HepG2 (cell line): ENCODE measurements at regions not wholly inside any gene's neighbourhood (a gene's known extent, or its start where the extent isn't known, plus 50 kb on each side); places are given as distances from the start of the nearest gene placed in this dataset.
A peak's percentile ranks its signal among the peaks of the same experiment; 100 is the strongest.

Experiments
- ATAC-seq: fragments of 200-7000 bp; cut with Tn5 transposase; 3 replicates; pipeline ENCODE4 v1.9.1; 2020; ENCODE audit warnings: mild to moderate bottlenecking, moderate library complexity
- BruUV-seq: library from RNA; stranded (reverse); fragments of 400-500 nt; replicated peaks from 2 replicates; lab custom pipeline; 2021; lab: Mats Ljungman, UMichigan
- CTCF ChIA-PET: fragments of 300-600 bp; formaldehyde crosslinking; extraction: SDS; loops from one replicate; lab custom pipeline; 2021; ENCODE audit warnings: low total read pairs, inconsistent platforms, low intra/inter-chr PET ratio; lab: Yijun Ruan, JAX
- POLR2A ChIA-PET: fragments of 350-600 bp; sonication (Branson Sonifier 250); formaldehyde crosslinking; loops from one replicate; lab custom pipeline; 2020; ENCODE audit warnings: antibody characterized with exemption, inconsistent platforms; lab: Yijun Ruan, JAX
- DNase-seq: peaks from one replicate; pipeline ENCODE4 v3.0.0-alpha.2; 2015; ENCODE audit warnings: low spot score
- FAIRE-seq: peaks from 3 replicates; lab custom pipeline; 2011; peaks lifted over from hg19 to GRCh38; lab: Jason Lieb, UNC
- H2AFZ ChIP-seq: one replicate; pipeline ENCODE4 v1.6.1; 2011; ENCODE audit warnings: low read length, inconsistent platforms
- H3K27ac ChIP-seq: fragments of 300-600 bp; 3 replicates; pipeline ENCODE4 v1.8.0; 2011; ENCODE audit warnings: mixed run types, mild to moderate bottlenecking, mixed read lengths, low read length, inconsistent platforms; ENCODE audit not compliant: insufficient read depth; ENCODE audit errors: extremely low read length
- H3K27me3 ChIP-seq, 2 experiments: fragments of 200-600 bp in 1 of 2; 2 replicates in 1 of 2; 3 replicates in 1 of 2; pipeline versions ENCODE4 v1.6.0 to v1.8.0; 2011; ENCODE audit warnings: low read length in 2 of 2, mild to moderate bottlenecking in 2 of 2, moderate library complexity in 2 of 2, inconsistent platforms in 1 of 2; ENCODE audit not compliant: insufficient read depth in 2 of 2, control insufficient read depth in 1 of 2
- H3K36me3 ChIP-seq, 2 experiments: fragments of 200-600 bp in 1 of 2; replicated peaks in 1 of 2; 2 replicates in 1 of 2; 3 replicates in 1 of 2; pipeline versions ENCODE4 v1.5.1 to v1.8.0; 2011; ENCODE audit warnings: low read length in 2 of 2, inconsistent platforms in 1 of 2; ENCODE audit not compliant: insufficient read depth in 2 of 2, control insufficient read depth in 1 of 2
- H3K4me1 ChIP-seq: 2 replicates; pipeline ENCODE4 v1.5.1; 2012; ENCODE audit warnings: low read length, inconsistent platforms; ENCODE audit not compliant: insufficient read depth
- H3K4me2 ChIP-seq: 2 replicates; pipeline ENCODE4 v1.6.0; 2011; ENCODE audit warnings: low read depth, low read length, inconsistent platforms
- H3K4me3 ChIP-seq, 3 experiments: fragments of 200-600 bp in 1 of 3; sonication (generic), shearing (Covaris generic) in 1 of 3; replicated peaks in 1 of 3; 2 replicates each; pipeline ENCODE4 v1.5.1; 2011 to 2016; ENCODE audit warnings: low read length in 3 of 3, inconsistent platforms in 2 of 3, low read depth in 2 of 3, mild to moderate bottlenecking in 2 of 3, control low read depth in 1 of 3, mixed read lengths in 1 of 3; ENCODE audit not compliant: insufficient read depth in 1 of 3
- H3K79me2 ChIP-seq: one replicate; pipeline ENCODE4 v1.6.1; 2011; ENCODE audit warnings: low read length, inconsistent platforms; ENCODE audit not compliant: insufficient read depth
- H3K9ac ChIP-seq: 2 replicates; pipeline ENCODE4 v1.6.0; 2011; ENCODE audit warnings: mild to moderate bottlenecking, low read depth, low read length, inconsistent platforms; ENCODE audit not compliant: insufficient read depth
- H3K9me3 ChIP-seq: 2 replicates; pipeline ENCODE4 v1.5.1; 2012; ENCODE audit warnings: mild to moderate bottlenecking, low read length
- H4K20me1 ChIP-seq: 2 replicates; pipeline ENCODE4 v1.6.0; 2011; ENCODE audit warnings: inconsistent platforms, mild to moderate bottlenecking, low read length, moderate library complexity; ENCODE audit not compliant: insufficient read depth
- GATA4 ChIP-seq: sonication (generic); IDR thresholded peaks from 2 replicates; pipeline ENCODE4 v1.6.1; 2016; ENCODE audit warnings: antibody characterized with exemption, low read depth, borderline replicate concordance
- HDAC1 ChIP-seq: sonication (generic); formaldehyde crosslinking; IDR thresholded peaks from 2 replicates; pipeline ENCODE4 v1.5.1; 2020; ENCODE audit warnings: mild to moderate bottlenecking, missing genetic modification reagents
- HHEX ChIP-seq: IDR thresholded peaks from 2 replicates; pipeline ENCODE4 v1.6.1; 2016; ENCODE audit warnings: control low read depth
- KAT8 ChIP-seq: IDR thresholded peaks from 2 replicates; pipeline ENCODE4 v1.6.1; 2016; ENCODE audit warnings: missing genetic modification reagents, missing compliant biosample characterization
- PATZ1 ChIP-seq: sonication (generic); formaldehyde crosslinking; IDR thresholded peaks from 2 replicates; pipeline ENCODE4 v1.4.0; 2020; ENCODE audit warnings: missing genetic modification reagents
- RXRB ChIP-seq: IDR thresholded peaks from 2 replicates; pipeline ENCODE4 v1.6.1; 2016; ENCODE audit warnings: borderline replicate concordance, missing genetic modification reagents, missing compliant biosample characterization
- SP4 ChIP-seq: sonication (generic); formaldehyde crosslinking; IDR thresholded peaks from 2 replicates; pipeline ENCODE4 v1.8.1; 2023; ENCODE audit warnings: mild to moderate bottlenecking, missing genetic modification reagents
- SSRP1 ChIP-seq: IDR thresholded peaks from 2 replicates; pipeline ENCODE4 v1.6.1; 2016; ENCODE audit warnings: control low read depth
- TBX2 ChIP-seq: sonication (generic); formaldehyde crosslinking; IDR thresholded peaks from 2 replicates; pipeline ENCODE4 v1.5.0; 2020; ENCODE audit warnings: missing genetic modification reagents, mild to moderate bottlenecking, borderline replicate concordance
- TEAD3 ChIP-seq: optimal IDR thresholded peaks from 2 replicates; pipeline ENCODE3; 2016; ENCODE audit warnings: borderline replicate concordance
- ZFP1 ChIP-seq: IDR thresholded peaks from 2 replicates; pipeline ENCODE4 v1.6.1; 2016
- ZNF224 ChIP-seq: sonication (generic); formaldehyde crosslinking; IDR thresholded peaks from 2 replicates; pipeline ENCODE4 v1.5.0; 2020; ENCODE audit warnings: mild to moderate bottlenecking, missing genetic modification reagents
- ZNF543 ChIP-seq: sonication (generic); formaldehyde crosslinking; IDR thresholded peaks from 2 replicates; pipeline ENCODE4 v1.4.0; 2020; ENCODE audit warnings: mild to moderate bottlenecking, missing genetic modification reagents
- ZNF556 ChIP-seq: sonication (generic); formaldehyde crosslinking; IDR thresholded peaks from 2 replicates; pipeline ENCODE4 v1.4.0; 2020; ENCODE audit warnings: mild to moderate bottlenecking, missing genetic modification reagents, borderline replicate concordance
- ZNF644 ChIP-seq: IDR thresholded peaks from 2 replicates; pipeline ENCODE4 v1.6.1; 2016; ENCODE audit warnings: low read depth
- ZNF816 ChIP-seq: sonication (generic); formaldehyde crosslinking; IDR thresholded peaks from 2 replicates; pipeline ENCODE4 v1.8.0; 2022; ENCODE audit warnings: missing genetic modification reagents, mild to moderate bottlenecking, borderline replicate concordance
- WGBS: methylation state at CpG from one replicate; pipeline ENCODE4 v1.1.6; 2017; ENCODE audit warnings: low lambda C conversion rate; 5-methylcytosine and 5-hydroxymethylcytosine counted together
- in situ Hi-C: cut with HindIII; loops from 2 replicates; pipeline ENCODE4 v1.10.0; 2017; ENCODE audit warnings: low pct_unique_long_range_greater_than_20kb; ENCODE audit not compliant: extremely low pct_ligation_motif_present
- intact Hi-C: fragments of 100-400 bp; cut with micrococcal nuclease; formaldehyde crosslinking; loops from one replicate; pipeline ENCODE4 v1.10.0; 2022; ENCODE audit not compliant: unreplicated experiment
- TF ChIP-seq, protein P1 (sequence below): sonication (generic); formaldehyde crosslinking; IDR thresholded peaks from 2 replicates; pipeline ENCODE4 v1.8.0; 2022; ENCODE audit warnings: mild to moderate bottlenecking, missing genetic modification reagents, borderline replicate concordance
- TF ChIP-seq, protein P2 (sequence below): sonication (generic); formaldehyde crosslinking; IDR thresholded peaks from 2 replicates; pipeline ENCODE4 v1.5.0; 2020; ENCODE audit warnings: mild to moderate bottlenecking, missing genetic modification reagents

- H3K9ac ChIP-seq, result peak overlapping the region; percentile 89
- peak overlapping the region; percentile 70 for H3K27ac ChIP-seq
- H2AFZ ChIP-seq, result peak overlapping the region; percentile 78
- TSS peak; percentile 71 for BruUV-seq
- POLR2A ChIA-PET, result interaction anchor here (0.9 to 2.0 kb wide), 5 partner anchors 9 to 1525 kb away, joined by 3 to 10 read pairs (median 4); partner anchors contain the start of gene CITED2
- FAIRE-seq (peak; percentile 57), ATAC-seq (peak; percentile 99), DNase-seq (peak; percentile 85)
- peak overlapping the region; percentile 81 for H3K4me2 ChIP-seq
- intact Hi-C loops (loop anchor here (10.0 kb wide), 1 partner anchor 1523 kb away; the partner anchor contains the start of gene CITED2), in situ Hi-C loops (no loop called here)
- H3K4me1 ChIP-seq, result peaks cover 17% of the 10 kb centered on the region
- CTCF ChIA-PET, result no interaction called here
- no peaks in the 10 kb centered on the region for H4K20me1 ChIP-seq
- H3K27me3 ChIP-seq, result no peaks in the 10 kb centered on the region; a peak in 1 of 5 replicates
- H3K9me3 ChIP-seq, result no peaks in the 10 kb centered on the region
- peak overlapping the region; percentile 86 to 98 (median 88) for H3K4me3 ChIP-seq
- H3K36me3 ChIP-seq, result peaks cover 5 to 21% of the 10 kb centered on the region in 2 experiments; a peak in 4 of 5 replicates
- peaks cover 47% of the 10 kb centered on the region for H3K79me2 ChIP-seq
- WGBS, result 1% methylated on average over 8 of the region's 8 CpGs
- TF ChIP-seq ZNF543 (CRISPR knock-in tag) (no peak), SSRP1 (CRISPR knock-in tag) (0 out of 2 replicates have a peak, but pooled peaks have one; percentile 29), ZNF644 (CRISPR knock-in tag) (peak; percentile 66; the same call in 1 of the 2 replicates), SP4 (CRISPR knock-in tag) (peak; percentile 39; the same call in 1 of the 2 replicates), ZNF556 (no peak), PATZ1 (CRISPR knock-in tag) (peak; percentile 68), KAT8 (peak; percentile 84), RXRB (peak; percentile 30), GATA4 (no peak), HDAC1 (peak; percentile 49), TEAD3 (peak; percentile 67), ZNF224 (CRISPR knock-in tag) (peak; percentile 69; the same call in 1 of the 2 replicates), TBX2 (0 out of 2 replicates have a peak, but pooled peaks have one; percentile 24), ZNF816 (CRISPR knock-in tag) (0 out of 2 replicates have a peak, but pooled peaks have one; percentile 28), HHEX (CRISPR knock-in tag) (no peak), ZFP1 (CRISPR knock-in tag) (no peak)
- TF ChIP-seq, protein P1, sequence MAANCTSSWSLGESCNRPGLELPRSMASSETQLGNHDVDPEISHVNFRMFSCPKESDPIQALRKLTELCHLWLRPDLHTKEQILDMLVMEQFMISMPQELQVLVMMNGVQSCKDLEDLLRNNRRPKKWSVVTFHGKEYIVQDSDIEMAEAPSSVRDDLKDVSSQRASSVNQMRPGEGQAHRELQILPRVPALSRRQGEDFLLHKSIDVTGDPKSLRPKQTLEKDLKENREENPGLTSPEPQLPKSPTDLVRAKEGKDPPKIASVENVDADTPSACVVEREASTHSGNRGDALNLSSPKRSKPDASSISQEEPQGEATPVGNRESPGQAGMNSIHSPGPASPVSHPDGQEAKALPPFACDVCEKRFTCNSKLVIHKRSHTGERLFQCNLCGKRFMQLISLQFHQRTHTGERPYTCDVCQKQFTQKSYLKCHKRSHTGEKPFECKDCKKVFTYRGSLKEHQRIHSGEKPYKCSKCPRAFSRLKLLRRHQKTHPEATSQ (CRISPR knock-in tag), result no peak
- TF ChIP-seq, protein P2, sequence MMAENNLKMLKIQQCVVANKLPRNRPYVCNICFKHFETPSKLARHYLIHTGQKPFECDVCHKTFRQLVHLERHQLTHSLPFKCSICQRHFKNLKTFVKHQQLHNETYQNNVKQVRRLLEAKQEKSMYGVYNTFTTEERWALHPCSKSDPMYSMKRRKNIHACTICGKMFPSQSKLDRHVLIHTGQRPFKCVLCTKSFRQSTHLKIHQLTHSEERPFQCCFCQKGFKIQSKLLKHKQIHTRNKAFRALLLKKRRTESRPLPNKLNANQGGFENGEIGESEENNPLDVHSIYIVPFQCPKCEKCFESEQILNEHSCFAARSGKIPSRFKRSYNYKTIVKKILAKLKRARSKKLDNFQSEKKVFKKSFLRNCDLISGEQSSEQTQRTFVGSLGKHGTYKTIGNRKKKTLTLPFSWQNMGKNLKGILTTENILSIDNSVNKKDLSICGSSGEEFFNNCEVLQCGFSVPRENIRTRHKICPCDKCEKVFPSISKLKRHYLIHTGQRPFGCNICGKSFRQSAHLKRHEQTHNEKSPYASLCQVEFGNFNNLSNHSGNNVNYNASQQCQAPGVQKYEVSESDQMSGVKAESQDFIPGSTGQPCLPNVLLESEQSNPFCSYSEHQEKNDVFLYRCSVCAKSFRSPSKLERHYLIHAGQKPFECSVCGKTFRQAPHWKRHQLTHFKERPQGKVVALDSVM (CRISPR knock-in tag), result no peak
Measured at GRCh38 chr6:140897804-140898573, 1234.7 kb upstream of the GJE1 start.
